Left kidney (tissue), 1 donor: ENCODE measurements at regions not wholly inside any gene's neighbourhood (a gene's known extent, or its start where the extent isn't known, plus 50 kb on each side); places are given as distances from the start of the nearest gene placed in this dataset.
"Not testable (repeated sequence)": the region's sequence is repeated elsewhere in the genome, so short reads cannot be mapped to it uniquely, and the experiment has no call there.

Source experiments
- DNase-seq: peaks from one replicate; pipeline ENCODE4 v3.0.0-alpha.2; 2013

DNA sequence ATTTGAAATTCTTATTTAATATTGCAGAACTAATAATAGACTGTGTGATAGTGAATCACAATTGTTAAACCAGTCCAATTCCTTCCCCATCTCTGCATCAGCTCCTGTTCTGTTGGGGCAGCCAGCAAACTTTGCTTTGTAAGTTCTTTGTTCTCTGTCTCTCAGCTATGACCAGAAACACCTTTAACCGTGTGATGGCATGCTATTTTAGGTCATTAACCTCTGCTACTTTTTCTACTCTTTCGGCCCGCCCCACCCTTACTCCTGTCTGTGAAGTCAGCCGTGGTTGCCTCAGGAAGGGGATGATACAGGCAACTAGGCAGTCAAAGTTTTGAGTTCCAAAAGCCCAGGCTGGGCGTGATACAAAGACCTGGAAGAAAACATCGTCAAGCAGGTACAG lies 51.3 kb upstream of the EGFL6 start:
- no peak for DNase-seq

DNA sequence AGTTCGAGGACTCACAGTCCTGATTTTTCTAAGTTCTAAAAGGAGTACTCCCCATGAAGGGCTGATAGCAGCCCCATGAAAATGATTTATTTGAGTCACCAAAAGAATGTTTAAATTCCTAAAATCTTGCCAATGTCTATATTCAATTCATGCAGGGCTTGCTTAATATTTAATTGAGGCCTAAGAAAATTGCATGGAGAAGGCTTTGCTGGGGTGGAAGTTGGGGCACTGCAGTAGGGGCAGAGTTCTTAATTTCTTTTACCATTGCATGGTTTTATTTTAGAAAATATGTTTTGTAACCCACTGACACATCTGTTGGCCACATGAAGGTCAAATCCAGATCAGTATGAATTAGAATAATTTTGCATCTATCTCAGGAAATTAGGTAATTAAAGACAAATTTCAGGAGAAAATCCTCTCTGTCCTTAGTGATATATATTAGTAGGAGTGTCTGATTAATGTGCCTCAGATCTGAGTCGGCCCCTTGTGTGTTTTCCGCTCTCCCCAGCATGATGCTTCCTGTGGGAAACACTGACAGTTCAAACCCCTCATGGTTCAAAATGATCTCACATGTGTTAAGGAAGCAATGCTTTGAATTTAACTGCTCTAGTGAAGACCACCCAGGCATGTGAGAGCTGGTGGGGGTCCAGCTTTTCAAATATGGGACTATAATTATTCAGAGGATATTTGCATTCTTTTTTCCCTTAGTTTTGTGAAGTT lies 54.0 kb upstream of the EGFL6 start:
- no peak for DNase-seq

DNA sequence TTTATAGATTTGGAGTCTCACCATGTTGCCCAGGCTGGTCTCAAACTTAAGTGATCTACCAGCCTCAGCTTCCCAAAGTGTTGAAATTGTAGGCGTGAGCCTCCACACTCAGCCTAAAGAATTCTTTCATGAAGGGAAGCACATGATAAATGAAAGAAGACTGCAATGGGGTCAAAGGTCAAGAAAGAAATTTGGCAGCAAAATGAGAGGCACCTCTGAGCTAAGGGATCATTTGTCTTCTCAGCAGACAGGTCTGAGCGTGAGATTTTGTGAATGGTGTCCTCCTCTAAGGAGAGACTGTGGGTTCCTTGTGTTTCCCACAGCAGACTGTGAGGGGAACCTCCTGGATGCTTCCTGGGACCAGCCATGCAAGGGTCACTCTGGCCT lies 57.5 kb upstream of the EGFL6 start:
- no peak for DNase-seq

DNA sequence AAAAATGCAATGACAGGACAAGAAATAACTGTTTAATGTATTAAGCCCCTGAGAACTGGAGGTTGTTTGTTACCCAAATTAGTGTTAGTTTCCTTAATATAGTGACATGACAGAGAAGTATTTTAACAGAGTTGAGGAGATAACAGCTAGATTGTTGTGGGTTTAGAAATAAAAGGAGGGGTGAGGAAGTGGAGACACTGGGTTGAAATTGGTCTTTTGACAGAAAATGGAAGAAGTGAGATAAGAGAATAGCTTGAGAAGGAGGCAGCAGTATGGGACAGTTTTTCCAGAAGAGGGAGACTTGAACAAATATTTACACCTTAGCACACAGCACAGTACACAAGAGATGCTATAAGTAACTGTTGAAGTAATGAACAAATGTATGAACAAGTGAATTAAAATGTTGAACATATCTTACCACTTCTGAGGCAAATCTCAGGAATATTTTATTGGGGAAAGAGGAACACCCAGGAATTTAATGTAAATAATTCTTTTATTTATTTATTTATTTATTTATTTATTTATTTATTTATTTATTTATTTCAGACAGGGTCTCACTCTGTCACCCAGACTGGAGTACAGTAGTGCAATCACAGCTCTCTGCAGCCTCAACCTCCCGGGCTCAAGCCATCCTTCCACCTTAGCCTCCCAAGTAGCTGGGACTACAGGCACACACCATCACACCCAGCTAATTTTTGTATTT lies 58.0 kb upstream of the EGFL6 start:
- DNase-seq = no peak

DNA sequence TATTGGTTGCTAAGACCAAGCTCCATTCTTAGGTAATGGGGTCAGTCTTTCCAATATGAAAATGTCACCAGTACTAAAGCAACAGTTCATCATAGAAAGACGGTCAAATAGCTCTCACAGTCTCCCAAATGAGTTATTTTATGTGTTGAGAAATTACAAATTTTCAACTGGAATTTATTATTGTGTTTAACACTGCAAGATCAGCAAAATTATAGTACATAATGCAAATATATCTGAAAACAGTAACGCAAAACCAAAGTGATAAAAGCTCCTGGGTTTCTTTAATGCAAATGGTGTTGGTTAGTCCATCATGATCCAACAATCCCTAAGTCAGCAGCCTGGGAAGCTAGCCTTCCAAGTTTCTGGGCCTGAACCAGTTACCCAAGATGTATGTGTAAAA lies 61.5 kb upstream of the EGFL6 start:
- no peak for DNase-seq

DNA sequence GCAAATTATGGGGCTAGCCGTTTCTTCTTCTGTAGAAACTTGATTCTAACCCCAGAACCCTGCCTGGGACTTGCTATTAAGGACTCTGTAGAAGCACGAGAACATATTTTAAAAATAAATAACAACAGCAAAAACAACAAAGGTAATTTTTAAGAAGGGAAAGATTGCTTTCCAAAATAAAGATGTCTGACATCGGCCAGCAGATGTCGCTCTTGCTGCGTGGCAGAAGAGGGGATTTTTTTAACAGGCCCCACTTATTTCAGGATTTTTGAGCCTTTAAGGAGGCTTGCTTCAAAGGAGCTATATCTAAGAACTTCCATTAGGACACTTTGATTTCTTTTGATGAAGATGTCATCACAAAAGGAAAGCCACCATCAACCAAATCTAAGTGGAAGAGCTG lies 62.8 kb upstream of the EGFL6 start:
- peak; percentile 39 for DNase-seq

DNA sequence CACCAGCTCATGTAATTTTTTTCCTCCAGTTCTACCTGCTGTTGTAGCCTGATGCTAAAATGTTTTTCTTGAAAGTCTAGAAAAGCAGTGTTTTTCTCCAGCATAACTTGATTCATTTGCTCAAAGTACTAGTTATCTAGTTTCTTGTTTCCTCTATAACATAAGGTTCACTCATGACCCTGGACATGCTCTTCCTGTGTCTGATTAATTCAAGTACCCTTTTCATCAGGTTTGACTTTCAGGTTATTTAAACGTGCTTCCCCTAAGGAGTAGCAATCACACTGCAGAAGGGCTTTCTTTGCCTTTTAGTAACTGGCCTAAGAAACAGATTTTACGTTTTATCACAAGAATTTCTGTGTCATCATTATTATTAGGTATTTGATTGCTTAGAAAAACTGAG lies 66.8 kb upstream of the EGFL6 start:
- no peak for DNase-seq

DNA sequence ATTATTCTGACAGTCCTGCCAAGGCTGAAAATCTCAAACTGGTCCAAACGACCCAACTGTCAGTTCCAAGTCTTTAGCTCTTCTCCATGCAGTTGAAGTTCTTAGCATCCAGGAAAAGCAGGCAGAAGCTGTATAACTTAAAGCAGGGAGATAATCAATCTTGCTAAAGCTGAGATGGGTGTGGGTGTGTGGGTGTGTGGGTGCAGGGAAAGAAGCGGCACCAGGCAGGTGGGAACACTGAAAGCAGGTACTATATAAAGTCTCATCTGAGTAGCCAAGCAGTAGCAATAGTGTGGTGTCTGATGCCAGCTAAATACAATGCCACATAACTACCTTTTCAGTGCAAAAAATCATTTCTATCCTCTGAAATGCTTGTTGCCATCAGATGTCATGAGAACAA lies 69.7 kb upstream of the EGFL6 start:
- DNase-seq = no peak

DNA sequence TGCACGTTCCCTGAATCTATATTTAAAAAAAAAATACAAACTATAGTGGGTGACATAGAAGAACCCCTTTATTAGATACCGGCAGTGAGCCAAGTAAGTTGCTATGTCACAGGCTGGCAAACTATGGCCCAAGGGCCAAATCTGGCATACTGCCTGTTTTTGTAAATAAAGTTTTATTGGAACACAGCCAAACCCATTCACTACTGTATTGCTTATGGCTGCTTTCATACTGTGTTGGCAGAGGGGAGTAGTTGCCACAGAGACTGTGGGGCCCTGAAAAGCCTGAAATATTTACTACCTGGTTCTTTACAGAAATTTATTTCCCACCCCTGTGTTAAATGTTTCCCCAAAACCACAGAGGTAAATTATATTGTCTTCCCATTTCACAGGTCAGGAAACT lies 71.2 kb upstream of the EGFL6 start:
- no peak for DNase-seq

DNA sequence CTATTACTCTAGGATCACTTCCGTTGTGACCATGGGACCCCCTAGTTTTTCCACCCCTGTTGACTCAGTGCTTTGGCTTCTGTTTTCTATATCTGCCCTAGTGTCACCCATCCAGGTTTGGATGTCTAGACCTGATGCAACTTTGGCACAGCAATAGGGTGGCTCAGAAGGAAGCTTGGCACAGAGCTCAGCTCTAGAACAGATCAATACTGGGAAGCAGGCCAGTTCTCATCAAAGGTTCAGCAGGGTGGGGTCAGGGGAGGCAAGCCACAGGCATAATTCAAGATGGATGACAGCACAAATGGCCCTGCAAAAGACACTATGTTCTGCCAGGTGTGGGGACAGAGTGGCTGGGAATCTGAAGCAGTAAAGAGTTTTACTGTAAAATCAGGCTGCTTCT lies 74.2 kb upstream of the EGFL6 start:
- DNase-seq = no peak

DNA sequence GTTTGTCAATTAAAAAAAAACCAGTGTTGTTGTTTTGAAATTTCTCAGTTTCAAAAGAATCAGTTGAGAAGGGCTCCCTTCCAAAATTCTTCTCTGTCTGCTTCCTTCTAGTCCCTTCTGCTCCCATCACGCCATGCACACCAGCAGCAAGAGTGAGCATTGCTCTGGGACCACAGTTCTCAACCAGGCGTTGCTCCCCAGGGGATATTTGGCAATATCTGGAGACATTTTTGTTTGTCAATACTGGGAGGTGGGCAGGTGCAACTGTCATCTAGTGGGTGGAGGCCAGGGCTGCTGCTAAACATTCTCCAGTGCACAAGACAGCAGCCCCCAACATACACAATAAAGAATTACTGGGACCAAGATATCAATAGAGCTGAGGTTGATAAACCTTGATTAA lies 74.8 kb upstream of the EGFL6 start:
- DNase-seq = no peak

DNA sequence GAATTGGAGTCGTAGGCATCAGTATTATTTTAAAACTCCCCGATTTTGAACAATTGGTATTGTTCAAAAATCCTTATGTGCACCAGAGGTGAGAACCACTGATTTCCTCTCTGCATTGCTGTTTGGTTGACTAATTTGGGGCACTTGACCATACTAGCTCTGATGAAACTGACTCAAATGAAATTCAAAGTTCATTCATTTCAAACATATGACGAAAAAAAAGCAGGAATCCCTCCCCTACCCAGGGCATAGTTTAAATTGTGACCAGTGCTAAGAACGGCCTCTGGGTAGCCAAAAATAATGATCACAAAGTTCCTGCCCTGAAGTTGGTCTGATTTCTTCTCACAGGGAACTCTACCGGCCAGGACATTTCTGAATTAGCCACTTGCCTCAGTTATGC lies 75.7 kb upstream of the EGFL6 start:
- no peak for DNase-seq

DNA sequence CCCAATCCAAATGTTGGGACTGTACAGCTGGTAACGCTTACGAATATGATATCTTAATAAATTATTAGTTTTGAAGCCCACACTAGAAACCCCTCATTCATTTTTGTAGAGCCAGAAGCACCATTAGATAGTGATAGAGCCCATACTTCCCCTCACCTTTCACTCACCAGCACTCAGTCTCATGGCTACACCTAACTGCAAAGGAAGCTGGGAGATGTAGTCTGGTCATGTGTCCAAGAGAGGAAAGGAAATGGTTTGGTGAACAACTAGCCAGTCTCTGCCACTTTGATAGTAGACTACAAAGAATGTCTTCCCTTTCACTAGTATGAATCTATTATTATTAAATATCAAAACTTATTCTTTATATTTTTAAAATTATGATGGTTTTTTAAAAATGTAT lies 77.1 kb upstream of the EGFL6 start:
- DNase-seq = no peak

DNA sequence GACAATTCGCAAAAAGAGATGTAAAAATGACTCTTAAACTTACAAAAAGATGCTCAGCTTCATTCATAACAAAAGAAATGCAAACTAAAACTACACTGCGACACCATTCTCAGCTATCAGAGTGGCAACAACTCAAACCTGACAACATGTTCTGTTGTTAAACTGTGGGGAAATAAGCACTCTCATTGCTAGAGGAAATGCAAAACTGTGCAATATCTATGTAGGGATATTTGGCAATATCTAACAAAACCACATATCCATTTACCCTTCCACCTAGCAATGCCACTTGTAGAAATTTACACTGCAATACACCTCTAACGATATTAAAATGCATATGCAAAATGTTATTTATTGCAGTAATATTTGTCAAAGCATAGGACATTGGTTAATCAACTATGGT lies 78.3 kb upstream of the EGFL6 start:
- no peak for DNase-seq

DNA sequence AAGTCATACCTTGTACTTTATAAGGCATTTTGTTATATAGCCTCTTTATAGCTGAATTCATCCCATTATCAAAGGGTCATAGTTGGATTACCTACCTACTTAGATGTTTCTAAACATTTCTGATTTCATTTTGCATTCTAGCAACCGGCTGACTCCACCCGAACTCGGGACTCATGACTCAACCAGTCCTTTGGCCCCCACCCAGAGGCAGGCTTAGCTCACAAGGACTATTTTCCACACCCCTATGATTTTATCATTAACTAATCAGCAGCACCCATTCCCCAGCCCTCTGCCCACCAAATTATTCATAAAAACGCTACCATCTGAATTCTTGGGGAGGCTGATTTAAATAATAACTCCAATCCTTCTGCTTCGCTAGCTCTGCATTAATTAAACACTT lies 79.9 kb upstream of the EGFL6 start:
- DNase-seq = no peak

DNA sequence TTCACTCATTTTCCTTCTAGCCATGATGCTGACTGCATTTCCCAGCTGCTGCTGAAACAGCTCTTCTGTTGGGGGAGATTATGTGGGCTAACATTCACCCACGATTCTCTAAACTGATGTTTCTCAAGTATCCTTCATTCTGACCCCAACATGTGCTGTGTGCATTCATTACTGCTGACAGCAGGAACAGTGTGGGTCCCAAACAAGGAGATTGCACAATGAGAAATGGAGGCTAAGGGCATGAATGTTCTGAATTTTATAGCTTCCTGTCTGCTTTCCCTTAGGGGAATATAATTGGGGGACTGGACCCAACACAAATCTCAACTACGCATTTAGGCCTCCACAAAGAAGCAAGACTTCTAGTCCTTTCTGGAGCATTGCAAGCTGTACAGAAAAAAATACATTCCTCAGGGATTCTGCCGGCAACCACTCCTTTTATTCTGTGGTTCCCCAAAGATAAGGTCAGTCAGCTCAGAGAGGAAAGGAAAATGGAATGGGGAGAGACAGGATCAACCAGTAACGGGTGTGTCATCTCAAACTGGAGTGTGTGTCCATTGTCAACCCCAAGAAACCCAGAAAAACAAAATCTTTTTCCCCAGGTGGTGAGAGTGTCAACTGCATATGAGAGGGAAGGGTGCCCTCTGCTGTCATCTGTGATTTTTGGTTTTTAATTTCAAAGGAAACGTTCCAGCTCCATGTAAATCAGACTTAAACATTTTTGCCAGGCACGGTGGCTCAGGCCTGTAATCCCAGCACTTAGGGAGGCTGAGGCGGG lies 81.5 kb upstream of the EGFL6 start:
- DNase-seq = peak; percentile 71

DNA sequence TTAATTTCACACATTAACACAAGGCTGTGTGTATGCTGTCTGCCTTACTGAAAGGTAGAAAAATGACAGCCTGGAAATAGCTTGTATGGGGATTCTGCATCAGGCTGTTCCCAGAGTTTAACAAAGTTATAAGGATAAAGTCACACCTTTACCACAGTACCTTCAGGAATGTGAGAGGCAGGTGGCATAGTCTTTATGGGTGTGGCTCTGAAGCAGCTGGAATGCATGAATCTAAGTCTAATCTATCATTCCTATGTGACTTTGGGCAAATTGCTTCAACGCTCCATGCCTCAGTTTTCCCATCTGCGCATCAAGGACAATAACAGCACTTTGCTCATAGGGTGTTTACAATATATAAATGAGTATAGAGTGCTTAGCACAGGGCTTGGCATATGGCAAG lies 84.2 kb upstream of the EGFL6 start:
- DNase-seq = no peak

DNA sequence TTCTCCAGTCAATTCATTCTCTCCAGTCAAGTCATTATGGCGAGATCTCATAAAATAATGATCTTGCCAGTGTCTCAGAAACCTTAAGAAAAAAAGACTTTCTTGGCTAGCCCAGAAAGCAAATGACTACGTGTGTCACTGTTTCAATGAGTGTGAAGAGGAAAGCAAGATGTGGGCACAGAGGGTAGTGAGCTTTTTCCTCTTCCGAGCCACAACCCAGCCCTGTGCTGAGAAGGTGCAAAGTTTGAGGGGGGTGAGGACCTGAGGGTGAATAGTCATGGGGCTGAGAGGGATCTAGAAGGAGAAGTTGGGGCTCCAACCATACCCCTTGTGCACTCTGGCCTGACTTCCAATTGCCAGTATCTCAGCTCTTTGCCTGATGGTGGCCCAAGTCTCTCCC lies 85.6 kb upstream of the EGFL6 start:
- DNase-seq = no peak

DNA sequence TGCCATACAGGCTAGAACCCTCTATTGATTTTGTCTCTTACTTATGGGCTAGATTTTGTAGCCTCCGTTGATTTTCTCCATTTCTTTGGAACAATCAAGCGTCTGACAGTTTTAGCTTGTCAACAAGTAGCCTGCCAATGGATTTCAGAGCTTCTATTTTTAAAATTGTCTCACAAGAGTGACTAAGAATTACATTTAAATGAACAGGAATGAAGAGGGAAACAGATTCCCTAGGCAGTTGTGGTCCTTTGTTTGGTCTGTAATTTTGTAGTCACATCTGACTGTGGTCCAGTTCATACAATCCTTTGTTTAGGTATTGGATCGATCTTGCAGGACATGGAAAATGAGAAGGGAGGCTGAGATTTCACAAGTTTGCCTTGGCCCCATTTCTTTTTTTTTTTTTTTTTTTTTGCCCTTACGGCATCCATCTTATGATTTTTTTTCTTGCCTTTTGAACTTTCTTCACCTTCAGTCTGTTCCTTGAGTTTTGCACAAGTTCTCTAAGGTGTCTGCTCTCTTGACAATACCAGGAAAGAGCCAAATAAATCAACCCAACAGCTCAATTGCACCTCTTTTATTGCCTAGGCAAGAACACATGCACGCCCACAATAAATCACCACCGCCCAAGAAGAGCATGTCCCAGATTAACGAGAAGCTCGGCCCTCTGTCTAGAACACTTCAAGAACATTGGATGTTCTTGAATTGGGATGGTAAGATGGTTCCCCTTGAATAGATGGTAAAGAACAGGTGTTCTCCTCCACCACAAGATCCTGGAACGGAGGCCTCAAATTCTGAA lies 86.5 kb upstream of the EGFL6 start:
- no peak for DNase-seq

DNA sequence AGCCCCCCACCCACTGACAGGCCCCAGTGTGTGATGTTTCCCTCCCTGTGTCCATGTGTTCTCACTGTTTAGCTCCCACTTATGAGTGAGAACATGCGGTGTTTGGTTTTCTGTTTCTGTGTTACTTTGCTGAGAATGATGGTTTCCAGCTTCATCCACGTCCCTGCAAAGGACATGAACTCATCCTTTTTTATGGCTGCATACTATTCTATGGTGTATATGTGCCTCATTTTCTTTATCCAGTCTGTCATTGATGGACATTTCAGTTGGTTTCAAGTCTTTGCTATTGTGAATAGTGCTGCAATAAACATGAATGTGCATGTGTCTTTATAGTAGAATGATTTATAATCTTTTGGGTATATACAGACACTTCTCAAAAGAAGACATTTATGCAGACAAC lies 88.6 kb upstream of the EGFL6 start:
- DNase-seq = not testable (repeated sequence)

DNA sequence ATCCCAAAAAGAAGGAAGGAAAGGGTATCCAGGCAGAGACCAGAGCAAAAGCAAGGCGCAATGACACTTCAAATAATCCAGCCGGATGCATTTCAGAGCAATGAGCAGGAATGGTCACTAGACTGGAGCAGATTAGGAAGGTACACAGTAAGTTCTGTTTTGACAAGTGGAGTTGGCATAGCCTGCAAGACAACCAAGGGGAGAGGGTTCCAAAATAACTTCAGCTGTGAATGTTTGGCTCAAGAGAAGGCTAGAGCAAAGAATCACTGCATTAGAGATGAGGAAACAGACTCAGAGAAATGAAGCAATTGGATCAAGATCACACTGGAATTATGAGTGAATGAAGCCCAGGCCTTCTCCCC lies 90.0 kb upstream of the EGFL6 start:
- DNase-seq = no peak

DNA sequence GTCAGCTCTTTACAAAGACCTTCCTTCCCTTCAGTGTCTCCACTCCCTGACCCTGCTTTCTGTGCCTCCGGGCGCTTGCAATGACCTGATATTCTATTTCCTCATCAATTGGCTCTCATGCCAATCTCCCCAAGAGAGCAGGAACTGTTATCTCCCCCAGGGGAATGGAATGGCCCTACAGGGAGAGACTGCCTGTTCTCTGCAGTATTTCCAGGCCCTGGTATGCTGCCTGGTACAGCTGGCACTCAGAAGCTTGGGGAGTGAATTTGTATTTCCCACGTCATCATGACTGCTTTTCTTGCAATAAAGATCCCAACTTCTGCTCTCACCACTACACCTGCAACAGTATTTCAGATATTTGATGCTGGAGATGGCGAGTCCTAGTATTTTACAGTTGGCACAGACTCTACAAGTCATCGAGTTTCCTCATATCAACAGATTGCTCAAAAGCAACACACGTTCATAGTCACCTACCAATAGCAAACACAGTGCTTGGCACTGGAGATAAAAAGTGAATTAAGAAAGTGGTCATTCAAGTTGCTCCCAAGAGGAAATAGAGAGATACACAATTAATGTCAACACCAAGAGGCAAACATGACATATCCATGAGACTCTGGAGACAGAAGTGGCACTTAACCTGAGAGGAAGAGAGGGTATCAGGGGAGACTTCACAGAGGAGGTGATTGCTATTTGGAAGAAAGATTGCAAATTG lies 90.5 kb upstream of the EGFL6 start:
- DNase-seq = no peak
